ENCODE measurements at regions not wholly inside any gene's neighbourhood (a gene's known extent, or its start where the extent isn't known, plus 50 kb on each side); places are given as distances from the start of the nearest gene placed in this dataset.

DNA sequence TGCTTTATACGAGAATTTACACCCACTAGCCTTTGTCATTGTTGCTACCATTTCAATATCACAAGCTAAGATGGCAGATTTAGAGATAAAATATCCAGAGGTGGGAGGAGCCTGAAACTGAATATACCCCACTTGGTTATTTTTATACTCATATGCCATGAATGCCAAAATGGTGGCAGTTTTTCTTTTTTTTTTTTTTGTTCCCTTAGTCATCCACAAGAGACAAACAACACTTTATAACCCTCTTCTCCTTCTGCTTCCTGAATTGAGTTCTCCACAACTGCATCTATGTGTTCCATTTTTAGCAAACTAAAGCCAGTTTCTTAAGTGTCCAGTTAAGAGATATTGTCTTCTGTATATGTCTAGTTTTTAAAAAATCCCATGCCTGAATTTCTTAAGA is 558.4 kb downstream of the LMO4 start:
- 80 to 90% methylated on average over 1 of the region's 1 CpG for WGBS, 2 donors
- H3K27me3 ChIP-seq (ENCODE audit: control insufficient read depth in 1 of 2, insufficient read depth in 2 of 2, low read length in 2 of 2): no peaks in the 10 kb centered on the region
- no peaks in the 10 kb centered on the region for H3K36me3 ChIP-seq (ENCODE audit: control insufficient read depth in 2 of 2, insufficient read depth in 2 of 2, low read length in 1 of 2)
- H3K4me1 ChIP-seq (ENCODE audit: control insufficient read depth in 2 of 2, insufficient read depth in 2 of 2, low read length in 1 of 2): no peaks in the 10 kb centered on the region
- H3K27ac ChIP-seq (ENCODE audit: low read depth in 2 of 2, low read length in 1 of 2): no peak overlapping the region
- no peak overlapping the region for H3K4me3 ChIP-seq (ENCODE audit: low read depth in 1 of 2, low read length in 2 of 2)
- no peaks in the 10 kb centered on the region for H3K9me3 ChIP-seq (ENCODE audit: control insufficient read depth in 2 of 2, insufficient read depth in 1 of 2, low read depth in 1 of 2, low read length in 1 of 2)

- Histone ChIP-seq H3K36me3 (ENCODE audit: control insufficient read depth in 2 of 2, insufficient read depth in 2 of 2, low read length in 1 of 2) (no peaks in the 10 kb centered on the region), H3K4me1 (ENCODE audit: control insufficient read depth in 2 of 2, insufficient read depth in 2 of 2, low read length in 1 of 2) (no peaks in the 10 kb centered on the region), H3K27ac (ENCODE audit: low read depth in 2 of 2, low read length in 1 of 2) (no peak overlapping the region), H3K9me3 (ENCODE audit: control insufficient read depth in 2 of 2, insufficient read depth in 1 of 2, low read depth in 1 of 2, low read length in 1 of 2) (no peaks in the 10 kb centered on the region), H3K27me3 (ENCODE audit: control insufficient read depth in 1 of 2, insufficient read depth in 2 of 2, low read length in 2 of 2) (no peaks in the 10 kb centered on the region), H3K4me3 (ENCODE audit: low read depth in 1 of 2, low read length in 2 of 2) (no peak overlapping the region)
- WGBS, 2 donors: 60 to 66% methylated on average over 2 of the region's 2 CpGs
Observed at GRCh38 chr1:87888446-87888845, 559.8 kb downstream of the LMO4 start.

DNA sequence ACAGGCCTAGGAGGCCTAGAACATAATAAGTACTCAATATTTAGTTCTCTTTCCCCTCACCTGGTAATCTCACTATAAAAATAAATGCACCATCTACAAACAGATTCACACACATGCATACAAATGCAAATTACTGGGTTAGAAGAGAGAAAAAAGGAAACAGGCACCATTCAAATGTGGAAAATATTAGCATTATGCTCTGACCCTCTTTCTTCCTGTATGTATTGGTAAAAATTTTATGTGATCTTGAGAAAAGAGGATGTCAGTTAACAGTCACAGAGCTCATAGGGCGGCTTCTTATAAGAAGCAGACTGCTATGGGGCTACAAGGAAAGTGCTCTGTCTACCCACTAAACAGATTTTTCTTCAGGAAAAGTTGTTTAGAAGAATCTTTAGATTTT is 565.4 kb downstream of the LMO4 start:
- WGBS, 2 donors: 90 to 91% methylated on average over 1 of the region's 1 CpG
- Histone ChIP-seq H3K4me1 (ENCODE audit: control insufficient read depth in 2 of 2, insufficient read depth in 2 of 2, low read length in 1 of 2) (no peaks in the 10 kb centered on the region), H3K27ac (ENCODE audit: low read depth in 2 of 2, low read length in 1 of 2) (no peak overlapping the region), H3K27me3 (ENCODE audit: control insufficient read depth in 1 of 2, insufficient read depth in 2 of 2, low read length in 2 of 2) (no peaks in the 10 kb centered on the region), H3K4me3 (ENCODE audit: low read depth in 1 of 2, low read length in 2 of 2) (no peak overlapping the region), H3K9me3 (ENCODE audit: control insufficient read depth in 2 of 2, insufficient read depth in 1 of 2, low read depth in 1 of 2, low read length in 1 of 2) (no peaks in the 10 kb centered on the region), H3K36me3 (ENCODE audit: control insufficient read depth in 2 of 2, insufficient read depth in 2 of 2, low read length in 1 of 2) (no peaks in the 10 kb centered on the region)

GRCh38 chr1:87897481-87897880 is 568.8 kb downstream of the LMO4 start:
- 52 to 55% methylated on average over 1 of the region's 1 CpG for WGBS, 2 donors
- H3K4me1 ChIP-seq (ENCODE audit: control insufficient read depth in 2 of 2, insufficient read depth in 2 of 2, low read length in 1 of 2): no peaks in the 10 kb centered on the region
- H3K36me3 ChIP-seq (ENCODE audit: control insufficient read depth in 2 of 2, insufficient read depth in 2 of 2, low read length in 1 of 2): no peaks in the 10 kb centered on the region

GRCh38 chr1:87898431-87898830 is 569.8 kb downstream of the LMO4 start:
- H3K4me3 ChIP-seq (ENCODE audit: low read depth in 1 of 2, low read length in 2 of 2): no peak overlapping the region
- 73 to 75% methylated on average over 4 of the region's 4 CpGs for WGBS, 2 donors
- H3K27ac ChIP-seq (ENCODE audit: low read depth in 2 of 2, low read length in 1 of 2): no peak overlapping the region
- H3K27me3 ChIP-seq (ENCODE audit: control insufficient read depth in 1 of 2, insufficient read depth in 2 of 2, low read length in 2 of 2): peaks cover 0 to 2% of the 10 kb centered on the region in 2 donors
- no peaks in the 10 kb centered on the region for H3K9me3 ChIP-seq (ENCODE audit: control insufficient read depth in 2 of 2, insufficient read depth in 1 of 2, low read depth in 1 of 2, low read length in 1 of 2)
- no peaks in the 10 kb centered on the region for H3K4me1 ChIP-seq (ENCODE audit: control insufficient read depth in 2 of 2, insufficient read depth in 2 of 2, low read length in 1 of 2)
- H3K36me3 ChIP-seq (ENCODE audit: control insufficient read depth in 2 of 2, insufficient read depth in 2 of 2, low read length in 1 of 2): no peaks in the 10 kb centered on the region

More at GRCh38 chr1:87897481-87897880, 568.8 kb downstream of the LMO4 start:
- Histone ChIP-seq H3K27ac (ENCODE audit: low read depth in 2 of 2, low read length in 1 of 2) (no peak overlapping the region), H3K4me3 (ENCODE audit: low read depth in 1 of 2, low read length in 2 of 2) (no peak overlapping the region), H3K27me3 (ENCODE audit: control insufficient read depth in 1 of 2, insufficient read depth in 2 of 2, low read length in 2 of 2) (peaks cover 0 to 2% of the 10 kb centered on the region in 2 donors), H3K9me3 (ENCODE audit: control insufficient read depth in 2 of 2, insufficient read depth in 1 of 2, low read depth in 1 of 2, low read length in 1 of 2) (no peaks in the 10 kb centered on the region)

- Histone ChIP-seq H3K4me1 (ENCODE audit: control insufficient read depth in 2 of 2, insufficient read depth in 2 of 2, low read length in 1 of 2) (no peaks in the 10 kb centered on the region), H3K27ac (ENCODE audit: low read depth in 2 of 2, low read length in 1 of 2) (no peak overlapping the region), H3K36me3 (ENCODE audit: control insufficient read depth in 2 of 2, insufficient read depth in 2 of 2, low read length in 1 of 2) (no peaks in the 10 kb centered on the region), H3K27me3 (ENCODE audit: control insufficient read depth in 1 of 2, insufficient read depth in 2 of 2, low read length in 2 of 2) (peaks cover 0 to 2% of the 10 kb centered on the region in 2 donors), H3K9me3 (ENCODE audit: control insufficient read depth in 2 of 2, insufficient read depth in 1 of 2, low read depth in 1 of 2, low read length in 1 of 2) (no peaks in the 10 kb centered on the region), H3K4me3 (ENCODE audit: low read depth in 1 of 2, low read length in 2 of 2) (no peak overlapping the region)
- 28 to 42% methylated on average over 2 of the region's 2 CpGs for WGBS, 2 donors
Observed at GRCh38 chr1:87899017-87899416, 570.3 kb downstream of the LMO4 start.

DNA sequence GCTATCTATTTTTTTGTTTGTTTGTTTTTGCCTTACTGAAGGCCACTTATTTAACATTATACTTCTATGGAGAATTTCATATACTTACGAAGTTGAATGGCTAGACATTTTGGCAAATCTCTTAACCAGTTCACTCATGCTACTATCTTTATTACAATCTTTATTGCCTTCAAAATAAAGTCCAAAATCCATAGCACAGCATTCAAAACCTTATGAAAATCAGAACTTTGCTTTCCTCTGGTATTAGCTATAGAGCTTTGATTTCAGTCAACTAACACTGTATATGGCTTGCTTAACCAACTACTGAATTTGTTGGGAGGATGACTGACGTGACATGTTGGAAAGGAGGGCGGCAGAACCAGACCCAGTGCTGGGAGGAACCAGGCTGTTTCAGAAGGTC is 571.1 kb downstream of the LMO4 start:
- Histone ChIP-seq H3K9me3 (ENCODE audit: control insufficient read depth in 2 of 2, insufficient read depth in 1 of 2, low read depth in 1 of 2, low read length in 1 of 2) (no peaks in the 10 kb centered on the region), H3K27ac (ENCODE audit: low read depth in 2 of 2, low read length in 1 of 2) (no peak overlapping the region), H3K4me3 (ENCODE audit: low read depth in 1 of 2, low read length in 2 of 2) (no peak overlapping the region), H3K27me3 (ENCODE audit: control insufficient read depth in 1 of 2, insufficient read depth in 2 of 2, low read length in 2 of 2) (peaks cover 0 to 2% of the 10 kb centered on the region in 2 donors), H3K36me3 (ENCODE audit: control insufficient read depth in 2 of 2, insufficient read depth in 2 of 2, low read length in 1 of 2) (no peaks in the 10 kb centered on the region), H3K4me1 (ENCODE audit: control insufficient read depth in 2 of 2, insufficient read depth in 2 of 2, low read length in 1 of 2) (no peaks in the 10 kb centered on the region)
- 89 to 90% methylated on average over 3 of the region's 3 CpGs for WGBS, 2 donors

DNA sequence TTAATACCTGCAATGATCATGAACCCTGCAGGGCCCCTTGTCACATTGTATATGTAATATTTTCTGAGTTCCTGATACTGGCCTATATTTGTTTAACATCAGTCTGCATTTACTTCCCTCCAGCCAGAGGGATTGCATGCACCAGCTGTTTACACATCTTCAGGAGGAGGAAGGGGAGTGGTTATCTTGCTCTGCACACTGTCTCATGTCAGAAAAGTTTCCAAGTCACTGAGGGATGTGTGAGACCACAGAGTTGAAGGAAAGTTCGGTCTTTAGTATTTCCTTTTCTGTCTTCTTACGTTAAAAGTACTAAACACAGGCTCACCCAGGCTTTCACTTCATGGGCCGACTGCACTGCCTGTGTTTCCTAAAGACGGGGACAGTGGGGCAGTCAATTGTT is 574.1 kb downstream of the LMO4 start:
- WGBS, 2 donors: 47 to 51% methylated on average over 4 of the region's 4 CpGs
- Histone ChIP-seq H3K4me3 (ENCODE audit: low read depth in 1 of 2, low read length in 2 of 2) (no peak overlapping the region), H3K27me3 (ENCODE audit: control insufficient read depth in 1 of 2, insufficient read depth in 2 of 2, low read length in 2 of 2) (peaks cover 0 to 5% of the 10 kb centered on the region in 2 donors), H3K27ac (ENCODE audit: low read depth in 2 of 2, low read length in 1 of 2) (no peak overlapping the region), H3K4me1 (ENCODE audit: control insufficient read depth in 2 of 2, insufficient read depth in 2 of 2, low read length in 1 of 2) (no peaks in the 10 kb centered on the region), H3K9me3 (ENCODE audit: control insufficient read depth in 2 of 2, insufficient read depth in 1 of 2, low read depth in 1 of 2, low read length in 1 of 2) (no peaks in the 10 kb centered on the region), H3K36me3 (ENCODE audit: control insufficient read depth in 2 of 2, insufficient read depth in 2 of 2, low read length in 1 of 2) (no peaks in the 10 kb centered on the region)

DNA sequence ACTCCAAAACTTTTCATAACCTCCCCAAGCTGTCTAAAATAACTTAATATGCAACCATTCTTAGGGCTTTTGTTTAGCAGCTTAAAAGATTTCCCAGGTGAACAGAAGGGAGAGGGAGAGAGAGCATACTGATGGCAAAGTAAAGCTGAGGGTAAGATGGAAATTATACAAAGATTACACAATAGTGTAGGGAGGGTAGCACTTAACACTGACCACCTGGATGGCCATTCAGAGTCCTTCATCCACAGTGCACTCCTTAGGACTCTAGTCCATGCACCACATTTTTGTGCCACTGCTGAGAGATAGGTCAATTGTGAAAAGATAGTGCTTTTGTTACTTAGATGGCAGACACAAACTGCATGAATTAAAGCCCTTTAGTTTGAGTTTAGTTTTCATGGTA is 574.6 kb downstream of the LMO4 start:
- no peak overlapping the region for H3K4me3 ChIP-seq (ENCODE audit: low read depth in 1 of 2, low read length in 2 of 2)
- no peaks in the 10 kb centered on the region for H3K36me3 ChIP-seq (ENCODE audit: control insufficient read depth in 2 of 2, insufficient read depth in 2 of 2, low read length in 1 of 2)
- no peaks in the 10 kb centered on the region for H3K9me3 ChIP-seq (ENCODE audit: control insufficient read depth in 2 of 2, insufficient read depth in 1 of 2, low read depth in 1 of 2, low read length in 1 of 2)
- peaks cover 0 to 5% of the 10 kb centered on the region in 2 donors for H3K27me3 ChIP-seq (ENCODE audit: control insufficient read depth in 1 of 2, insufficient read depth in 2 of 2, low read length in 2 of 2)
- H3K4me1 ChIP-seq (ENCODE audit: control insufficient read depth in 2 of 2, insufficient read depth in 2 of 2, low read length in 1 of 2): no peaks in the 10 kb centered on the region
- no peak overlapping the region for H3K27ac ChIP-seq (ENCODE audit: low read depth in 2 of 2, low read length in 1 of 2)

GRCh38 chr1:87904651-87905050 is 576.0 kb downstream of the LMO4 start:
- Histone ChIP-seq H3K36me3 (ENCODE audit: control insufficient read depth in 2 of 2, insufficient read depth in 2 of 2, low read length in 1 of 2) (no peaks in the 10 kb centered on the region), H3K4me3 (ENCODE audit: low read depth in 1 of 2, low read length in 2 of 2) (no peak overlapping the region), H3K9me3 (ENCODE audit: control insufficient read depth in 2 of 2, insufficient read depth in 1 of 2, low read depth in 1 of 2, low read length in 1 of 2) (no peaks in the 10 kb centered on the region), H3K27me3 (ENCODE audit: control insufficient read depth in 1 of 2, insufficient read depth in 2 of 2, low read length in 2 of 2) (peaks cover 2 to 5% of the 10 kb centered on the region in 2 donors), H3K4me1 (ENCODE audit: control insufficient read depth in 2 of 2, insufficient read depth in 2 of 2, low read length in 1 of 2) (no peaks in the 10 kb centered on the region), H3K27ac (ENCODE audit: low read depth in 2 of 2, low read length in 1 of 2) (no peak overlapping the region)

All from esophagus (tissue), 2 donors.